SU-DHL-6 (cell line): ENCODE measurements at regions not wholly inside any gene's neighbourhood (a gene's known extent, or its start where the extent isn't known, plus 50 kb on each side); places are given as distances from the start of the nearest gene placed in this dataset.
"Not testable (repeated sequence)": the region's sequence is repeated elsewhere in the genome, so short reads cannot be mapped to it uniquely, and the experiment has no call there.

Source experiments
- EZH2phosphoT487 ChIP-seq: fragments of 200-600 bp; sonication (generic), shearing (Covaris generic); conservative IDR thresholded peaks from 2 replicates; pipeline ENCODE4 v1.6.1; 2018; ENCODE audit warnings: mild to moderate bottlenecking, antibody characterized with exemption, low read length, moderate library complexity, mixed read lengths
- TF ChIP-seq, protein P1 (sequence below): fragments of 200-600 bp; sonication (generic); IDR thresholded peaks from one replicate; pipeline ENCODE4 v1.5.1; 2017; ENCODE audit warnings: antibody characterized with exemption, mild to moderate bottlenecking, low read length, moderate library complexity; ENCODE audit not compliant: insufficient read depth, poor library complexity, severe bottlenecking

DNA sequence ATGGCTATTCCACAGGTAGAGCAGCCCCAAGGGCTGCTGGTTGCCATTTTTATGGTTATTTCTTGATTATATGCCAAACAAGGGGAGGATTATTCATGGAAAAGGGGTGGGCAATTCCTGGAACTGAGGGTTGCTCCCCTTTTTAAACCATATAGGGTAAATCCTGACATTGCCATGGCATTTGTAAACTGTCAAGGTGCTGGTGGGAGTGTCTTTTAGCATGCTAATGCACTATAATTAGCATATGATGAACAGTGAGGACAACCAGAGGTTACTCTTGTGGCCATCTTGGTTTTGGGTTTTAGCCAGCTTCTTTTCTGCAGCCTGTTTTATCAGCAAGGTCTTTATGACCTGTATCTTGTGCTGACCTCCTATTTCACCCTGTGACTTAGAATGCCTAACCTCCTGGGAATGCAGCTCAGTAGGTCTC is 503.7 kb downstream of the IGSF11 start:
- TF ChIP-seq, protein P1, sequence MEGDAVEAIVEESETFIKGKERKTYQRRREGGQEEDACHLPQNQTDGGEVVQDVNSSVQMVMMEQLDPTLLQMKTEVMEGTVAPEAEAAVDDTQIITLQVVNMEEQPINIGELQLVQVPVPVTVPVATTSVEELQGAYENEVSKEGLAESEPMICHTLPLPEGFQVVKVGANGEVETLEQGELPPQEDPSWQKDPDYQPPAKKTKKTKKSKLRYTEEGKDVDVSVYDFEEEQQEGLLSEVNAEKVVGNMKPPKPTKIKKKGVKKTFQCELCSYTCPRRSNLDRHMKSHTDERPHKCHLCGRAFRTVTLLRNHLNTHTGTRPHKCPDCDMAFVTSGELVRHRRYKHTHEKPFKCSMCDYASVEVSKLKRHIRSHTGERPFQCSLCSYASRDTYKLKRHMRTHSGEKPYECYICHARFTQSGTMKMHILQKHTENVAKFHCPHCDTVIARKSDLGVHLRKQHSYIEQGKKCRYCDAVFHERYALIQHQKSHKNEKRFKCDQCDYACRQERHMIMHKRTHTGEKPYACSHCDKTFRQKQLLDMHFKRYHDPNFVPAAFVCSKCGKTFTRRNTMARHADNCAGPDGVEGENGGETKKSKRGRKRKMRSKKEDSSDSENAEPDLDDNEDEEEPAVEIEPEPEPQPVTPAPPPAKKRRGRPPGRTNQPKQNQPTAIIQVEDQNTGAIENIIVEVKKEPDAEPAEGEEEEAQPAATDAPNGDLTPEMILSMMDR, result not testable (repeated sequence)
- not testable (repeated sequence) for TF ChIP-seq EZH2phosphoT487
